Stimulated activated CD8-positive, alpha-beta memory T cell treated with anti-CD3 and anti-CD28 coated beads, Interleukin-7, amount 100 ng/mL, for 48 hours (primary cell): ENCODE measurements at regions not wholly inside any gene's neighbourhood (a gene's known extent, or its start where the extent isn't known, plus 50 kb on each side); places are given as distances from the start of the nearest gene placed in this dataset.
"Not testable (repeated sequence)": the region's sequence is repeated elsewhere in the genome, so short reads cannot be mapped to it uniquely, and the experiment has no call there.

Experiments
- DNase-seq, 2 donors: peaks; one replicate each; pipeline ENCODE4 v3.0.0-alpha.2; 2020; ENCODE audit warnings: low read depth in 1 of 2; ENCODE audit errors: extremely low read depth in 1 of 2

GRCh38 chr2:406231-406630 lies 118.3 kb upstream of the ALKAL2 start:
- DNase-seq = no peak

GRCh38 chr2:404581-404980 lies 116.7 kb upstream of the ALKAL2 start:
- DNase-seq = no peak

DNA sequence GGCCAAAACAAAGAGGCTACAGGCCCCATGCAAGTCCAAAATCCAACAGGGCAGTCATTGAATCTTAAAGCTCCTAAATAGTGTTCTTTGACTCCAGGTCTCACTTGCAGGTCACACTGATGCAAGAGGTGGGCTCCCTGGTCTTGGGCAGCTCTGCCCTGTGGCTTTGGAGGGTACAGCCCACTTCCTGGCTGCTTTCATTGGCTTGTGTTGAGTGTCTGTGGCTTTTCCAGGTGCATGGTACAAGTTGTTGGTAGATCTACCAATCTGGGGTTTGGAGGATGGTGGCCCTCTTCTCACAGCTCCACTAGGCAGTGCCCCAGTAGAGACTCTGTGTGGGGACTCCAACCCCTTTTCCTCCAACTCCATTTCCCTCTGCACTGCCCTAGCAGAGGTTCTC lies 115.8 kb upstream of the ALKAL2 start:
- DNase-seq = no peak

GRCh38 chr2:402721-403120 lies 114.8 kb upstream of the ALKAL2 start:
- DNase-seq = no peak

GRCh38 chr2:402206-402605 lies 114.3 kb upstream of the ALKAL2 start:
- no peak for DNase-seq

GRCh38 chr2:401019-401679 lies 113.3 kb upstream of the ALKAL2 start:
- DNase-seq = no peak

DNA sequence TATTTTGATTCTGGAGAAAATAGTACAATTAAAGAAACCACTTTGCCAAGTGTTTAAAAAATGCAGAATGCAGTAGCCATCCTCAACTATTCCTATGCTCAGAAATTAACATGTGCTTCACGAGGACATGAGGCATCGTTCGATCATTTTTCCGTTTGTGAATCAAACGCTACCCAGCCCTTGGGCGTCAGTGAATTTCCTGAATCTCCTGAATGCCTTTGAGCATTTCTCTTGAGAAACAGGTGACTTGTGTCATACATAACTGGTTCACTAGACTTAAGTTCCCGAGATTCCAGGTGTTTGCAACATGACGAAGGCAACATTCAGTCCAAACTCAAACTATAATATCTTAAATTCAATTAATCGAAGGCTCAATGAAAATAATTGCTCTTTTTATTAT lies 110.0 kb upstream of the ALKAL2 start:
- DNase-seq = no peak

DNA sequence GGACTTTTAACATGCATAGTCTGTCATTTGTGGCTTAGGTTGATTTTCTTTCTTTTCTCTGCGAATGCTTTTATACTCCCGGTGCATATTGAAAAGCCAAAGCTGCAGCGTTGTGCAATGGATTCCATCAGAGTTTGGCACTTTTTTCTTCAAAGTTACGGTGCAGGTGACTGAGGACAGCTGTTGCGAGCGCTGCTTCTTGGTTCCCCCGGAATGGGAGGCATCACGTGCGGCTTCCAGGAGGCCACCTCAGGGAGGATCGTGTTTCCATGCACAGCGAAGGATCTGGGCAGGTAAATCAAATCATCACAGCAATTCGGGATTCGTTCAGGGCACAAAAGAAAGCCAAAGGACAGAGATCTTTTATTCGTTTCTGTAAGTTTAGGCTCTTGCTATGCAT lies 109.6 kb upstream of the ALKAL2 start:
- DNase-seq = no peak

DNA sequence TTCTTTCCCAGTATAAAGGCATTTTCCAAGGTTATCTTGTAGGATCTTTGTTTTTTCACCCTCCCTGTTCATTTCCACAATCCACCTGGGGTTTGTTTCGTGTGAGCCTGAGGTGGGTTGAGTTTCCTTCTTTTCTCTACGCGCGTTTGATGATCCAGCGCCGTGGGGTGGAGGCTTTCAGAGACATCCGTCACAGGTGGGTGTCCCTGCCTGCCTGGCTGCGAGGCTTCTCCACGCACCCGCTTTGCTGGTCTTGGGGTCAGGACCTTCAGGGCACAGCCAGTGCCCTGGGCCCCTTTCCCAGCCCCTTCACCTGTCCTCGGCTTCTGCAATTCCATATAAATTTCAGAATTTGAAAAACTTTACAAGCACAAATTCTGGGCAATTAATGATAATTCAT lies 109.0 kb upstream of the ALKAL2 start:
- DNase-seq = no peak

DNA sequence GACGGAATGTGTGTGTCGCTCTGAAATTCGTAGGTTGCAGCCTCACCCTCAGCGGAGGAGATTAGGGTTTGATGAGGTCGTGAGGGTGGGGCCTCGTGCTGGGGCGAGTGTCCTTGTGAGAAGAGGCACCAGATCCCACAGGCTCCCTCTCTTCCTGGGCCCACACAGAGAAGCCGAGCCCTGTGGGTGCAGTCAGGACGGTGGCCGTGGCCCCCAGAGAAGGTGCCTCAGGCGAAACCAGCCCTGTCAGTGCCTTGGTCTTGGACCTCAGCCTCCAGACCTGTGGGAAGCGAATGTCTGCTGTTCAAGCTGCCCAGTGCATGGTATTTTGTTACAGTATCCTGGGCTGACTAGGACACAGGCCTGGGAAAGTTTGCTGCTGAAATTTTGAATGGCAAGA lies 108.0 kb upstream of the ALKAL2 start:
- DNase-seq = no peak

GRCh38 chr2:393711-394696 lies 106.1 kb upstream of the ALKAL2 start:
- peak; percentile 27 to 36 for DNase-seq

GRCh38 chr2:392926-393280 lies 105.0 kb upstream of the ALKAL2 start:
- no peak for DNase-seq

- no peak for DNase-seq
Measured at GRCh38 chr2:392181-392925, 104.5 kb upstream of the ALKAL2 start.

GRCh38 chr2:391696-392095 lies 103.8 kb upstream of the ALKAL2 start:
- DNase-seq = no peak

- DNase-seq = no peak
Measured at GRCh38 chr2:390959-391358, 103.1 kb upstream of the ALKAL2 start.

DNA sequence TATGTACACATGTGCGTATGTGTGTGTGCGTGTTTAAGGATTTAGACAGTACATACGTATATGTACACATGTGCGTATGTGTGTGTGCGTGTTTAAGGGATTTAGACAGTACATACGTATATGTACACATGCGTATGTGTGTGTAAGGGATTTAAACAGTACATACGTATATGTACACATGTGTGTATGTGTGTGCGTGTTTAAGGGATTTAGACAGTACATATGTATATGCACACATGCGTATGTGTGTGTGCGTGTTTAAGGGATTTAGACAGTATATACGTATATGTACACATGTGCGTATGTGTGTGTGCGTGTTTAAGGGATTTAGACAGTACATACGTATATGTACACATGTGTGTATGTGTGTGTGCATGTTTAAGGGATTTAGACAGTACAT lies 102.1 kb upstream of the ALKAL2 start:
- DNase-seq = not testable (repeated sequence)

DNA sequence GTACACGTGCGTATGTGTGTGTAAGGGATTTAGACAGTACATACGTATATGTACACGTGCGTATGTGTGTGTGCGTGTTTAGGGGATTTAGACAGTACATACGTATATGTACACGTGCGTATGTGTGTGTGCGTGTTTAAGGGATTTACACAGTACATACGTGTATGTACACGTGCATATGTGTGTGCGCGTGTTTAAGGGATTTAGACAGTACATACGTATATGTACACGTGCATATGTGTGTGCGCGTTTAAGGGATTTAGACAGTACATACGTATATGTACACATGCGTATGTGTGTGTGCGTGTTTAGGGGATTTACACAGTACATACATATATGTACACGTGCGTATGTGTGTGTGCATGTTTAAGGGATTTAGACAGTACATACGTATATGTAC lies 100.9 kb upstream of the ALKAL2 start:
- not testable (repeated sequence) for DNase-seq

- no peak for DNase-seq
Measured at GRCh38 chr2:387980-388421, 100.1 kb upstream of the ALKAL2 start.

DNA sequence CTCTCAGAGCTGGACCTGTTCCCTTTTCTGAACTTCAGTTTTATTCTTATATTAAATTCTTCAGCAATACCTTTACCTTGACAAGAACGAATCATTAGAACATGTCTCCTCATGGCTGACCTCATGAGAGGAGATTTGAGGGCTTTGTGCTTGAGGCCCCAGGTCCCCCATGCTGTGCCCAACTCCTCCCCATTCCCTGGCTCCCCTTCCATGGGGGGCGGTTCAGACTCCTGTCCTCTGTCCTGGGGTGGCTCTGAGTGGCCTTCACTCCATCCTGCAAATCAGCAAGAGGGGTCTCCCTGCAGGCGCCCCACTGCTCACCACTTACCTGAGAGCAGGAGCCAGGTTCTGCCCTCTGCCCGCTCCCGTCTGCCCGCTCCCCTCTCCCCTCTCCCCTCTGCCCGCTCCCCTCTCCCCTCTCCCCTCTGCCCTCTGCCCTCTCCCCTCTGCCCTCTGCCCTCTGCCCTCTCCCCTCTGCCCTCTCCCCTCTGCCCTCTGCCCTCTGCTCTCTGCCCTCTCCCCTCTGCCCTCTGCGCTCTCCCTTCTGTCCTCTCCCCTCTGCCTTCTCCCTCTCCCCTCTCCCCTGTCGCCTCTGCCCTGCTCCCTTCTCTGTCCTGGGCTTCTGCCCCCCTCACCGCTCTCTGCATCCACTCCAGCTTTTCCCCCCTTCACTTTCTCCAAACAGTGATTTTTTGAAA lies 98.7 kb upstream of the ALKAL2 start:
- no peak for DNase-seq

DNA sequence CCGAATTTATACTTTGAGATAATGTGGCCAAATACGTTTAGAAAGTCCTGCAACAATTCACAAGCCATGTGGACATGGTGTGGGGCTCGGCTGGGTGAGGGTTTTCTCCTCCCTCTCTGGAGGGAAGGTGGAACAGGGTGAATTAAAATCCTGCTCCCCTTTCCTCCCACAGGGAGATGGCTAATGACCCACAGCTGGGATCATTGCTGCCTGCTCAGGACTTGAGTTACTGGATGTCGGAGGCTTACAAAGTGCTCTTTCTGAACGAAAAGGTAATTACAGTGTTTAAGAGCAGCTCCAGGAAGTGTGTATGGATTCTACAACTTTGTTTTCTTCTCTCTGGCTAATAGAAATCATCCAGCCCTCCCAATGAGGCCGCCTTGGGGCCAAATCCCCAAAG lies 97.9 kb upstream of the ALKAL2 start:
- no peak for DNase-seq

DNA sequence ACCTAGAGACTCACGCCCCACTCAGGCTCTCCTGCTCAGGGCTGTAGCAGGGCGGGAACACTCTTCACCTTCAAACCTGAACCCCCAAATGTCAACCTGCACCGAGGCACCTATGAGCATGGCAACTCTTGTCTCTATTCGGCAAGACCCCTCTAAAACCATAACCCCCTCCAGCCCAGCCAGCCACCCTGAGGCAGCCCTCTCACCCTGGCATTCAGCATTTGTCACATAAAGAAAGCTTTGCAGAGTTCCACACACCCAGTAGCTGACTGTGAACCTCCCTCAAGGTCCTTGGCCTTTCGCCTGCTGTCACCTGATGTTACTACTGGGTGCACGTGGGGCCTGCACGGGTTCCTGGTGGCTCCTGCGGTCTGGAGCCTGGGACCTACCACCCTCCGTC lies 97.2 kb upstream of the ALKAL2 start:
- DNase-seq = no peak
